Anterior cingulate cortex (tissue), 58 donors: ENCODE measurements at regions not wholly inside any gene's neighbourhood (a gene's known extent, or its start where the extent isn't known, plus 50 kb on each side); places are given as distances from the start of the nearest gene placed in this dataset.
"Not testable (repeated sequence)": the region's sequence is repeated elsewhere in the genome, so short reads cannot be mapped to it uniquely, and the experiment has no call there.

Experiments used
- DNase-seq, 58 donors: peaks; one replicate each; lab custom pipeline; 2025; lab: John Stamatoyannopoulos, UW

DNA sequence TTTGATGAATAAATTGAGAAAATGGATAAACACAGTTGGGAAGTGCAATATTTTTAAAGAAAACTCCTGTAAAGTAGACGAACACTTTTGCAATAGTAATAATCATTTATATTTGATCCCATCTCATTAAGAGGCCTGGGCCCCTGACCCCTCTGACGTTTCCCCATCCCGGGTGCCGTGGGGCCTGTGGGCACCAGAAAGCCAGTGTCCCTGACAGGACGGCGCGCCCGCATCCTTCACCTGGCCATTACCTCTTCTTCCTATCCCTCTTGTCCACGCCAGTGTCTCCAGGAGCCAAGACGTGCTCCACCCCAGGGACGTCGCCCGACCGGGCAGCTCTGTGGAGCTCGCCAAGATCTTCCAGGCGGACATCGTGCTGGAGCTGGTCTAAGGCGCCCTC lies 147.4 kb downstream of the USP22 start:
- DNase-seq = not testable (repeated sequence)

DNA sequence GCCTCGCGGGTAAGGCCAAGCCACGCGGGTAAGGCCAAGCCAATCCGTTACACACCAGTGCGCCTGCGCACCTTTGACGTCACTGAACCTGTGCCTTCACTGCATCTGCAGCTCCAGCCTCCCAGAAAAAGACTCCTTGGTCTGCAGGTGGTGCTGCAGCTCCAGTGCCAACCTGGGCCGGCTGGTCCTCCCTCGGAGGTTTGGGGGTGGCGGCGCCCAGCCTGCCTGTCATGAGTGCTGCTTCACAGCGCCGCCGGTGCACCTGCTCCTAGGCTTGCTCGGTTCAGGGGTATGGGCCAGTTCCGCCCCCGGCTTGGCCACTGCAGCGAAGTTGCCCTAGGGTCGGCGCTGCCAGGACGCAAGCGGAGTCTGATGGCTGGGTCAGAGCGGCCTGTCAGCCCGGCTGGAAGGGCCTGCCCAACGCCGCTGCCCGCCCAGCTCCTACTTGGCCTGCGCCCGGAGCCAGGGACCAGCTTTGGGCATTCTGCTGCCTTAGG lies 146.6 kb downstream of the USP22 start:
- DNase-seq = peak in 19 of 58 donors; percentile 3 to 82 (median 18)

DNA sequence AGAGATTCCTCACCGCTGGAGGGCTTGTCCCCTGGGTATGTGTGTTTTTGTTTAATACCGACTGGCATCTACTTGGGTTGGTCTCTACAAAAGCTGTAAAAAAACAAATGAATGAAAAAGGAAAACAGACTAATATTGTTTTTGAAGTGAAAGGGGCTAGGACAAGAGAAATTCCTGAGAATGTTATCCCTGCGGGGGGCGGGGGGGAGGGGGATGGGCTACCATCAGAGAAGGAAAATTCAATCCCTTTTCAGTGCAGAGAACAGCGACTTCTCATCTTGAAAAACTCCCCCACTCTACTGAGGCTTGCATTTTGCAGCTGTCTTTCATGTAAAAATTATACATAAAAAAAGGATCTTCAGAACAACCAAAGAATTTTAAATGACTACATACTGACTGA lies 144.1 kb downstream of the USP22 start:
- DNase-seq = not testable (repeated sequence)

DNA sequence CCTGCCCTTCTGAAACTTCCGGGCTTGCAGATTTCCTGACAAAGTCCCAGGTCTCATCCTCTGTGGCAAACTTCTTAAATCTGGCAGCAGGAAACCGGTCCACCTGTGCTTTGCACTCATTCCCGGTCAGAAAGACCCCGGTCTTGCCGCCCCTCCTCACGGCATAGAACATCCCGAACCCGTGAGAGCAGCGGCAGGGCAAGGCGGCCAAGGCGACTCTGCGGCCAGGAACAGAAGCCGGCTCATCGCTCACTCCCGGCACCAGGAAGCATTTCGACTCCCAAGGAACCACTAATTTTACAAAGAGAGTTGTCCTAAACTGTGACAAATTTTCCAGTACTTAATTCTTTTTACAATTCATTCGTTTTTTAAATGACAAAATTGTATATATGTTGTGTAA lies 140.3 kb downstream of the USP22 start:
- DNase-seq = not testable (repeated sequence)

DNA sequence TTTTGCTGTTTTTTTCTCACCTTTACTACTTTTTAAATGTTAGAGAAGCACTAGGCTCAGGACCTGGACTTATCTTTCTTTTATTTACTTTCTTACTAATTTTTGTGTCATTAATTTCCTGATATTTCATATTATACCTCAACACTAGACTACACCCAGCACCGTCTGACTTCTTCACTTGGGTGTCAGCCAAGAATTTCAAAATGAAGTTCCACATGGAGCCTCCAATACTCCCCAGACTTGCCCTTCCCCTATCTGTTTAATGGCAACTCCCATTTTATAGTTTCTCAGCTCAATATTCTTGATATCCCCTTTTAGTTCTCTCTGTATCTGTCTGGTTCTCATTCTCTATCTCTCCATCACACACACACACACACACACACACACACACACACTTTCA lies 139.3 kb downstream of the USP22 start:
- DNase-seq = not testable (repeated sequence)

DNA sequence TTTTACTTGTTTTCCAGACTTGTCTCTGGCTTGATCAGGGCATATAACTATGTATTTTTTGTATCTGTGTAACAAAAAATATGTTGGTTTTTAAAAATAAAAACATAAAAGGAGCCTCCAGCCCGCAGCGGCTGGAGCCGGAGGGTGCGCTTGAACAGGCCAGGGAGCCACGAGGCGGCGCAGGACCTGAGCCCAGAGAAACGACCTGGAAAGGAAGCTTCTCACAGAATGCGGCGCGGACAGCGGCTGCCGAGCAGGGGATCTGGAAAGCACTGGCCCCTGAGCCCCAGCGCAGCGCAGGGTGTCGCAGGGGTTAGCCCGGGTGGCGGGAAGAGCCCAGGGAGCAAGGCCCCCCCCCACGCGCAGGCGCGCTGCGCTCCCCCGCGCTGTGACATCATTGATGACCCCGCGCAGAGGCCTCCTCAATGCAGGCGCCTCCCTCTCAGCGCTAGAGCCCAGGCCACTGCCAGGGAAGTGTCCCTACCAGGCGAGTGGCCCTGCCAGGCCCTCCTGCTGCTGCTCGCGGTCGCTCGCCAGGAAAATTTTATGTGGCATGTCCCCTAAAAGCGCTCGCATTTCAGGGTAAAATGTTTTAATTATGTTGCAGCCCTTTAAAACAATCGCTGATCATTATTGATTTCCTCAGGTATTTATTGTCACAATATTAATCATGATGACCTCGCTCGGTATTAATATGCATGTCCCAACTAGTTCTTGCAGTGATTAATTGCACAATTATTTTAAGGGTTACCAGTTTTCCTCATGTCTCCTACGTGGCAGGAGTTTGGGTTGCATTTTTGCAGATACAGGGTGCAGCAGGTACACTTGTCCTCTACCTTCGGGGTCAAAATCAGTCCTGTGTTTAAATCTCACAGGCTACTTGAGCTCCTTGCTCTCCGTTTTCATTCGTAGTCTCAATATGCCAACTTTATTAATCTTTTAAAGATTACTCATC lies 134.2 kb downstream of the USP22 start:
- DNase-seq = peak; percentile 24 to 97 (median 88)

DNA sequence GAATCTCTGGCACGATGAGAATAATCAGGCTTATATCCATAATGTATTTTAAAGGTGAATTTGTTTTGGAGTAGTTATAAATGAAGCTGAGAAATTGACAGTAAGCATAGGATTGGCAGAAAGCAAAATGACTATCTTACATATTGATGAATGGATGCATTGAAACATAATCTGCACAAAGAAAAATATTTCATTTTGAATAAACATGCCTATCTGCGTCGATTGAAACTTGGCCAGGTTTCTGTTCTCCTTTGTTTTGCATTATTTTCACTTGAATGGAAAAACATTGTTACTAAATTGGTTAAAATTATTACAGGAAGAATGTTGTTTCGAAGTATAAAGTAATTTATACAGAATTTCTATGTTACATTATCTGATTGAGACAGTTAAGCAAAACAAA lies 128.2 kb downstream of the USP22 start:
- DNase-seq = no peak

DNA sequence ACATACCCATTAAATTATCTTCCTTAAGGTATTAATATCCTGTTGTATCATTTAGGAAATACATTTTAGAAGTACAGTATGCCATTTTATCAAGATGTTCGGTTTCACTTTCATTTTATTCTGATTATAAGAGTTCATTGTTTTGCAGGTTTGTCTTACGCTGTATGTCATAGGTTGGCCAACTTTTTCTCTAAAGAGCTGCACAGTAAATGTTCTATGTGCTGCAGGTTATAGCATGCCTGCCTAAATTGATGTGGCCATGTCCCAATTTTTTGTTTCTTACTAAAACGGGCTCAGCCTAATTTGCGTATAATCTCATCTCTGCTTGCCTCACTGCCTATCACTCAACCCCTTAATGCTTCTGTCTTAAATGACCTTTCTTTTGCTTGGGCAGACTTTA lies 126.4 kb downstream of the USP22 start:
- no peak for DNase-seq

DNA sequence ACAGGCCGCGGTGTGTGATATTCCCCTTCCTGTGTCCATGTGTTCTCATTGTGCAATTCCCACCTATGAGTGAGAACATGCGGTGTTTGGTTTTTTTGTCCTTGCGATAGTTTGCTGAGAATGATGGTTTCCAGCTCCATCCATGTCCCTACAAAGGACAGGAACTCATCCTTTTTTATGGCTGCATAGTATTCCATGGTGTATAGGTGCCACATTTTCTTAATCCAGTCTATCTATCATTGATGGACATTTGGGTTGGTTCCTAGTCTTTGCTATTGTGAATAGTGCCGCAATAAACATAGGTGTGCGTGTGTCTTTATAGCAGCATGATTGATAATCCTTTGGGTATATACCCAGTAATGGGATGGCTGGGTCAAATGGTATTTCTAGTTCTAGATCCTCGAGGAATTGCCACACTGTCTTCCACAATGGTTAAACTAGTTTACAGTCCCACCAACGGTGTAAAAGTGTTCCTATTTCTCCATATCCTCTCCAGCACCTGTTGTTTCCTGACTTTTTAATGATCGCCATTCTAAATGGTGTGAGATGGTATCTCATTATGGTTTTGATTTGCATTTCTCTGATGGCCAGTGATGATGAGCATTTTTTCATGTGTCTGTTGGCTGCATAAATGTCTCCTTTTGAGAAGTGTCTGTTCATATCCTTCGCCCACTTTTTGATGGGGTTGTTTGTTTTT lies 125.1 kb downstream of the USP22 start:
- not testable (repeated sequence) for DNase-seq

DNA sequence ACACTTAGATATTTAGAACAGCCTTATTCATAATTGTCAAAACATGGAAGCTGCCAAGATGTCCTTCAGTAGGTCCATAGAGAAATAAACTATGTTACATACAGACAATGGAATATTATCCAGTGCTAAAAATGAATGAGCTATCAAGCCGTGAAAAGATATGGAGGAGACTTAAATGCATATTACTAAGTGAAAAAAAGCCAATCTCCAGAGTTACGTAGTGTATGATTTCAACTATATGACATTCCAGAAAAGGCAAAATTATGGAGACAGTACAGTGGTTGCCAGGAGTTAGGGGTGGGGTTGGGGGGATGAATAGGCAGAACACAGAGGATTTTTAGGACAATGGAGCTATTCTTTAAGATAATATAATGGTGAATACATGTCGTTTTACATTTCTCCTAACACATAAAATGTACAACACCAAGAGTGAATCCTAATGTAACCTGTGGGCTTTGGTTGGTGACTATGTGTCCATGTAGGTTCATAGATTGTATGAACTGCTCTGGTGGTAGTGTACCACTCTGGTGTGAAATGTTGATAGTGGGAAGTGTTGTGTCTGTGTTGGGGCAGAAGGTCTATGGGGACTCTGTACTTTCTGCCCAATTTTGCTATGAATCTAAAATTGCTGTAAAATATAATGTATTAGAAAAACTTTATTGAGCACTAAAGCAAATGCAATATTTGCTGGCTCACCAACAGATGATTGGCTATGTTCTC lies 122.6 kb downstream of the USP22 start:
- no peak for DNase-seq

DNA sequence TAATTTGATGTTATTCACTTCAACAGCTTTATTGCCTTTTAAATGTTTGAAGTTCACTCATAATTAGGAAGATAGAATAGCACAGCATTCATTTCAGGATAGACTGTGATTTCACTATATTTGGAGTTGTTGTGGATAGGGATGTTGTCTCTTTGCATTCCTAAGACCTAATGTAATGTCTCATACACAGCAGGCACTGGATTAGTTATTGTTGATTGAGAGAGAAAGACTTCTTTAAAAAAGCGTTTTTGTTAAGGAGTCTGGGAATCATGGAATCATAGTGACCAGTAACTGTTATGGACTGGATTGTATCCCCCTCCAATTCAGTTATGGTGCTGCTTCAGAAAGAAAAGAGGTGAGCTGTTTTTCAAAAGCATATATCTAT lies 122.0 kb downstream of the USP22 start:
- no peak for DNase-seq

DNA sequence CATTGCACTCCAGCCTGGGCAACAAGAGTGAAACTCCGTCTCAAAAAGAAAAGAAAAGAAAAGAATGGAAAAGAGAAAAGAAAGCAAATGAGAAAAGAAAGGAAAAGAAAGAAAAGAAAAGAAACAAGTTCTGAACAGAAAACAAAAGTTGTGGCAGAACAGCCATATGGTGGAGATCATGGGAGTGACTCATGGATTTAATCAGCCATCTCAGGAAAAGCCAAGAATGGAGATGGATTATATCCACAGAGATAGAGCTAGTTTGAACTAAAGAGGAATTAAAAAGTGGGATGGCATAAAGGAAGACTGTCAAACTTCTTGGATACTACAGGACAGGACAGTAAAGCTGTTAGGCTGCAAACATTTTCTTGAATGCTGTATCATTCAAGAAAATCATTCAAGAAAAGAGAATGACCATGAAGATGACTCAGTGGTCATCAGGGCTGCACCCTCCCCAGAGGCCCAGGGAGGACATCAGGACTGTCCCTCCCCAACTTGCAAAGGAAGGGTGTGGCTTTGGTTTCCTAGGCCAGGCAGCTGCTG lies 120.6 kb downstream of the USP22 start:
- no peak for DNase-seq

DNA sequence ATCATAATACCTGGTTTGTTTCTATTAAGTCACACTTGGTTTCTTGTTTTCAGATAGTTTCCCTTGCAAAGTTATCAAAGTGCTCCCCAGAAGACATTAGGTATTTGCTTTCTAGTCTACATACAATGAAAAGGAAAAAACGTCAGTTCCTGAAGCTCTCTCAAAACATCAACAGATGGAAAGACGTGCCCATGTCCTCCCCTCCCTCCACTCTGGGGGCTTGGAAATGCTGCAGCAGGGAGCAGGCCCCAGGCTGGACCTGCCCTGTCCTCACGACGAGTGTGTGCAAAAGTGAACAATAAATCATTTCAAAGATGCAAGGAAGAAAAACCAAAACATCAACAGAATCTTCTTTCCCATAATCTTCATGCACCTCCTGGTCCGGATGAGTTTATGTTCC lies 118.5 kb downstream of the USP22 start:
- no peak for DNase-seq

DNA sequence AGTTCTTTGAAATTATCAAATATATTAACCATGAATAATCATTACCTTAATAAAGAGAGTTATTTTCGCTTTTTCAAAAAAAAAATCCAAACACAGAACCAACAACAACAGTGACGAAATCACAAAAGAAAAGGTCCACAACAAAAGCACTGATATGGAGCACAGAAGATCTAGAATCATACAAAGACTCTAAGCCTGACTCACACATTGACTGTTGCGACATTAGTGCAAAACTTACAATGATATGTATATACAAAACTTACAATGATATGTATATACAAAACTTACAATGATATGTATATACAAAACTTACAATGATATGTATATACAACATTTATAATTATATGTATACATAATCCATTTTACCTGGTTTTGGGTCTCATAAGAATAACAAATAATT lies 117.7 kb downstream of the USP22 start:
- DNase-seq = no peak

DNA sequence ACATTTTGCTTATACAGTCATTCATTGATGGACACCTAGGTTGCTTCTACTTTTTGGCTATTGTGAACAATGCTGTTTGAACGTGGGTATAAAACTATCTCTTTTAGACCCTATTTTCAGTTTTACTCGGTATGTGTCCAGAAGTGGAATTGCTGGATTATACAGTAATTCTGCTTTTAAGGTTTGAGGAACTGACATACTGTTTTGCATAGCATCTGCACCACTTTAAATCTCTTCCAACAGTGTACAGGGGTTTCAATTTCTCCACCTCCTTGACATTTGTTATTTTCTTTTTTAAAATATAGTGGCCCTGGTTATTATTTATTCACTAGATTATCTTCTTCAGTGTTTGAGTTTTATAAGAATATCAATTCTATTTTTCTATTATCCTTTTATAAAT lies 116.9 kb downstream of the USP22 start:
- no peak for DNase-seq

DNA sequence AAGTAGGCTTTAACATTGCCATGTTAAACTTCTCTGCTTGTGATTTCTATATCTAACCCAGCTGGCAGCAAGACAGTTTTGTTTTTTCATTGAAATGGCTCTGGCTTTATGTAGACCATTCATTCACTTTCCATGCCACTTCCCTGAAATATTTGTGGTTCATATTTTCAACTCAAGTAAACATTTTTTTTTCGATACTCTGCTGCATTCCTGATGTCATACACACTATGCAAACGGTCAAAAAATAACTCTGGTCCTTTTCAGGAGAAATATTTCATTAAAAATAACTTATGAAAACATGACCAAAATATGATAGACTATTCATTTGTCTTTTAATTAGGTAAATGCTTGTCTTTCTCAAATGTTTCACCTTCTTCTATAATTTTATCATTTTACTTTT lies 116.3 kb downstream of the USP22 start:
- no peak for DNase-seq

DNA sequence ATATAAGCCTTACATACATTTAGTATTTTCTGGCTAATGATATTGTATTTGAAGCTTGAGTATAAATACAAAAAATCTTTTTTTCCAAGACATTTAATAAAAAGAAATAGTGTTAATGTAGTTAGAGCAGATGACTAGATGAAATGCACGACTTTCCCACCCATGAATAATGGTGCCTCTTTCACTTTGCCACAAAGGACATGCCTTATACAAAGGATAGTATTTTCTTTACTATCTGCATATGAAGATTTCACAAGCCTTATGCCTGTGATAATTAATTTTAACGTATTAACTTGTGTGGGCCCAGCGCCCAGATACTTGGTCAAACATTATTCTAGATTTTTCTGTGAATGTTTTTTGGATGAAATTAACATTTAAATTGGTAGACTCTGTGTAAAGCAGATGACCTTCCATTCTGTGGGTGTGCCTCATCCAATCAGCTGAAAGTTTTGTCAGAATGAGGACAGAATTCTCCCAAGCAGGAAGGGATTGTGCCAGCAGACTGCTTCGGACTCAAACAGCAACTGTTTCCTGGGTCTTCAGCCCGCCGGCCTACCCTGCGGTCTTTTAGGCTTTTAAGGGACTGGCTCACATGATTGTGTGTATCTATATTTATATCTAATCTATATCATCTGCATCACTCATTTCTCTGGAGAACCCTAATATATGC lies 115.4 kb downstream of the USP22 start:
- DNase-seq = no peak

DNA sequence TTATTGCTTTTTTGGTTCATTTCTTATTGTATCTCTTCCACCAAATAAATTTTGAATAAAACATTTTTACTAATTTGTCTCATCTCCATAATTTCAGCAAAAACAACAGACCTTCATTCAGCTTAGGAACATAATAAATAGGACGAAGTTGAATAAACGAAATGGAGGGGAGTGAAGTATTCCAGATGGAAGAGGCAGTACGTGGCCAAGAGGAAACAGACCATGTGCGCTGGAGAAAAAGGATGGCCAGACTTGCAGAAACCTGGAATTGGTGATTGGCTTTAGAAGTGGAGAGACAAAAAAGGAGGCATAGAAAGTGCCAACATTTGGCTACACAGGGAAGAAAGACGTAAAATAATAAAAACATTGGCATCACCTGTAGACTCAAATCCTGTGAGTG lies 113.5 kb downstream of the USP22 start:
- no peak for DNase-seq

DNA sequence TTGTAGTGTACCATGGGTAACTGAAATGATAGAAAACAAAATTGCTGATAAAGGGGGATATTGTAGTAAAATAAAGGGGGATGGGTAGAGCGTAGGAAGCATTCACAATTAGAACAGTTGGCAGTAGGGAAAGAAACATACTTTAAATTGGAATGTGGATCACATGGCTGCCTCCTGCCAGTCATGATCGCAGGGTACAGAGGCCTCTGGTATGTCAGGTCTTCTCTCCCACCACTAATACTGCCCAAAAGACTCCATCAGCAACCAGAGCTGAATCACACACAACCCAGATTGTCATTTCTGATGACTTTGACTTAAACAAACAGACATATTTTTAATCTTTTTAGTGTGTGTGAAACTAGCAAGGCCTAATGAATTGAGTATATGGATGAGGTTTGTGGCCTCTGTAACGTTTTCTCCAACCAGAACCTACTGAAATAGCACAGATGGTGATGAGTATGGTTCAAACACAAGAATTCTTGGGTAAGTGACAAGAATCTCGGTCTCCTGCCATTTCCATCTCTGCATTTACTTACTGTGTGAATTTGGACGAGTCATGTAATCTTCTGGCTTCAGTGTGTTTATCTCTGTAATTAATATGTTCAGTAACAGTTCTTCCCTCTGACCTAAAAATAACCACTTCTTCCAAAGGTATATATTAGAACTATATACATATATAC lies 112.6 kb downstream of the USP22 start:
- no peak for DNase-seq

DNA sequence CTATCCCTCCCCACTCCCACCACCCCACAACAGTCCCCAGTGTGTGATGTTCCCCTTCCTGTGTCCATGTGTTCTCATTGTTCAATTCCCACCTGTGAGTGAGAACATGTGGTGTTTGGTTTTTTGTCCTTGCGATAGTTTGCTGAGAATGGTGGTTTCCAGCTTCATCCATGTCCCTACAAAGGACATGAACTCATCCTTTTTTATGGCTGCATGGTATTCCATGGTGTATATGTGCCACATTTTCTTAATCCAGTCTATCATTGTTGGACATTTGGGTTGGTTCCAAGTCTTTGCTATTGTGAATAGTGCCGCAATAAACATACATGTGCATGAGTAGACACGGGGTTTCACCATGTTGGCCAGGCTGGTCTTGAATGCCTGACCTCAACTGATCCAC lies 109.8 kb downstream of the USP22 start:
- DNase-seq = not testable (repeated sequence)
